ENCODE measurements at regions not wholly inside any gene's neighbourhood (a gene's known extent, or its start where the extent isn't known, plus 50 kb on each side); places are given as distances from the start of the nearest gene placed in this dataset.

GRCh38 chr2:58842501-58843155, 601.5 kb upstream of the FANCL start:
- no peaks in the 10 kb centered on the region for H3K79me2 ChIP-seq (ENCODE audit: insufficient read depth)
- no peak overlapping the region for H2AFZ ChIP-seq
- DNase-seq, result no peak
- H3K36me3 ChIP-seq (ENCODE audit: low read depth), result no peaks in the 10 kb centered on the region
- no peak overlapping the region for H3K4me3 ChIP-seq
- no peaks in the 10 kb centered on the region for H3F3A ChIP-seq (ENCODE audit: insufficient read depth)
- peaks cover 12% of the 10 kb centered on the region; the same call in 1 of the 2 replicates for H3K27me3 ChIP-seq (replicated peaks; ENCODE audit: insufficient read depth)
- no peak overlapping the region for H3K9ac ChIP-seq
- 22 to 25% methylated on average over 5 of the region's 5 CpGs for WGBS, 2 experiments (ENCODE audit: low coverage in 1 of 2, low lambda C conversion rate in 2 of 2, missing lambda C conversion rate in 2 of 2)
- H3K27ac ChIP-seq, result no peak overlapping the region
- H3K9me3 ChIP-seq (ENCODE audit: low read depth), result no peaks in the 10 kb centered on the region
- no peak overlapping the region for H3K4me2 ChIP-seq (ENCODE audit: unreplicated experiment)
- in situ Hi-C loops (cut with MboI), result no loop called here
- H3K4me1 ChIP-seq (ENCODE audit: insufficient read depth), result no peaks in the 10 kb centered on the region
- no peaks in the 10 kb centered on the region; the same call in 1 of the 2 replicates for H4K20me1 ChIP-seq (ENCODE audit: insufficient read depth)
- no peaks in the 10 kb centered on the region for H3K9me2 ChIP-seq (ENCODE audit: insufficient read depth)
- TF ChIP-seq EZH2phosphoT487 (IDR thresholded peaks at IDR 0.05; ENCODE audit: insufficient read depth, low read depth), result no peak
- no peak for TF ChIP-seq EZH2 (IDR thresholded peaks at IDR 0.05; ENCODE audit: insufficient read depth, poor library complexity, severe bottlenecking)

- Histone ChIP-seq H3K27me3 (replicated peaks; ENCODE audit: insufficient read depth) (no peaks in the 10 kb centered on the region; the same call in 1 of the 2 replicates), H3K36me3 (ENCODE audit: low read depth) (no peaks in the 10 kb centered on the region), H4K20me1 (ENCODE audit: insufficient read depth) (no peaks in the 10 kb centered on the region), H3K9me2 (ENCODE audit: insufficient read depth) (no peaks in the 10 kb centered on the region), H3K9ac (no peak overlapping the region), H3K27ac (no peak overlapping the region), H3K4me3 (no peak overlapping the region), H3K79me2 (ENCODE audit: insufficient read depth) (no peaks in the 10 kb centered on the region), H3K4me1 (ENCODE audit: insufficient read depth) (no peaks in the 10 kb centered on the region), H3F3A (ENCODE audit: insufficient read depth) (no peaks in the 10 kb centered on the region), H3K4me2 (ENCODE audit: unreplicated experiment) (no peak overlapping the region), H2AFZ (no peak overlapping the region), H3K9me3 (ENCODE audit: low read depth) (no peaks in the 10 kb centered on the region)
- TF ChIP-seq EZH2phosphoT487 (IDR thresholded peaks at IDR 0.05; ENCODE audit: insufficient read depth, low read depth) (no peak), EZH2 (IDR thresholded peaks at IDR 0.05; ENCODE audit: insufficient read depth, poor library complexity, severe bottlenecking) (no peak)
- in situ Hi-C loops (cut with MboI), result no loop called here
- 1 to 2% methylated on average over 3 of the region's 3 CpGs for WGBS, 2 experiments (ENCODE audit: low coverage in 1 of 2, low lambda C conversion rate in 2 of 2, missing lambda C conversion rate in 2 of 2)
- peak; percentile 38 for DNase-seq
Measured at GRCh38 chr2:58834404-58834803, 593.3 kb upstream of the FANCL start.

- no peaks in the 10 kb centered on the region for H3K36me3 ChIP-seq (ENCODE audit: low read depth)
- no peaks in the 10 kb centered on the region for H3K9me3 ChIP-seq (ENCODE audit: low read depth)
- no peak overlapping the region for H3K27ac ChIP-seq
- in situ Hi-C loops (cut with MboI), result no loop called here
- no peak overlapping the region for H3K9ac ChIP-seq
- no peaks in the 10 kb centered on the region for H3F3A ChIP-seq (ENCODE audit: insufficient read depth)
- no peaks in the 10 kb centered on the region for H3K79me2 ChIP-seq (ENCODE audit: insufficient read depth)
- TF ChIP-seq EZH2 (IDR thresholded peaks at IDR 0.05; ENCODE audit: insufficient read depth, poor library complexity, severe bottlenecking) (no peak), EZH2phosphoT487 (IDR thresholded peaks at IDR 0.05; ENCODE audit: insufficient read depth, low read depth) (no peak)
- no peak overlapping the region for H3K4me2 ChIP-seq (ENCODE audit: unreplicated experiment)
- no peaks in the 10 kb centered on the region for H4K20me1 ChIP-seq (ENCODE audit: insufficient read depth)
- H3K27me3 ChIP-seq (replicated peaks; ENCODE audit: insufficient read depth), result no peaks in the 10 kb centered on the region
- no peaks in the 10 kb centered on the region for H3K4me1 ChIP-seq (ENCODE audit: insufficient read depth)
- H3K4me3 ChIP-seq, result no peak overlapping the region
- DNase-seq, result peak; percentile 2
- H2AFZ ChIP-seq, result no peak overlapping the region
- WGBS, 2 experiments (ENCODE audit: low coverage in 1 of 2, low lambda C conversion rate in 2 of 2, missing lambda C conversion rate in 2 of 2), result 37 to 63% methylated on average over 2 of the region's 2 CpGs
- no peaks in the 10 kb centered on the region for H3K9me2 ChIP-seq (ENCODE audit: insufficient read depth)
Measured at GRCh38 chr2:58826795-58827194, 585.7 kb upstream of the FANCL start.

- DNase-seq, result no peak
- no peaks in the 10 kb centered on the region for H4K20me1 ChIP-seq (ENCODE audit: insufficient read depth)
- no peaks in the 10 kb centered on the region for H3K4me1 ChIP-seq (ENCODE audit: insufficient read depth)
- no peak overlapping the region for H3K9ac ChIP-seq
- 34 to 38% methylated on average over 4 of the region's 4 CpGs for WGBS, 2 experiments (ENCODE audit: low coverage in 1 of 2, low lambda C conversion rate in 2 of 2, missing lambda C conversion rate in 2 of 2)
- H3K9me3 ChIP-seq (ENCODE audit: low read depth), result no peaks in the 10 kb centered on the region
- no peak overlapping the region for H3K4me2 ChIP-seq (ENCODE audit: unreplicated experiment)
- no peaks in the 10 kb centered on the region for H3K79me2 ChIP-seq (ENCODE audit: insufficient read depth)
- in situ Hi-C loops (cut with MboI), result no loop called here
- no peaks in the 10 kb centered on the region for H3K27me3 ChIP-seq (replicated peaks; ENCODE audit: insufficient read depth)
- H3F3A ChIP-seq (ENCODE audit: insufficient read depth), result no peaks in the 10 kb centered on the region
- TF ChIP-seq EZH2 (IDR thresholded peaks at IDR 0.05; ENCODE audit: insufficient read depth, poor library complexity, severe bottlenecking) (no peak), EZH2phosphoT487 (IDR thresholded peaks at IDR 0.05; ENCODE audit: insufficient read depth, low read depth) (no peak)
- no peaks in the 10 kb centered on the region for H3K36me3 ChIP-seq (ENCODE audit: low read depth)
- H3K9me2 ChIP-seq (ENCODE audit: insufficient read depth), result no peaks in the 10 kb centered on the region
- H3K27ac ChIP-seq, result no peak overlapping the region
- no peak overlapping the region for H3K4me3 ChIP-seq
- H2AFZ ChIP-seq, result no peak overlapping the region
Measured at GRCh38 chr2:58812771-58813344, 571.7 kb upstream of the FANCL start.

All from GM23248 (cell line).